ENCODE measurements at regions not wholly inside any gene's neighbourhood (a gene's known extent, or its start where the extent isn't known, plus 50 kb on each side); places are given as distances from the start of the nearest gene placed in this dataset.

- no TSS peak for BruUV-seq (replicated peaks)
- TF ChIP-seq CTCF (IDR thresholded peaks at IDR 0.05) (no peak), TCF7L2 (IDR thresholded peaks at IDR 0.05; ENCODE audit: low read depth, low read length) (no peak), POLR2AphosphoS5 (IDR thresholded peaks at IDR 0.05; ENCODE audit: low read depth, low read length) (no peak), SIN3A (IDR thresholded peaks at IDR 0.05; ENCODE audit: borderline replicate concordance, insufficient read depth, low read depth, low read length) (no peak), REST (IDR thresholded peaks at IDR 0.05; ENCODE audit: insufficient read depth in 1 of 2, low read depth in 2 of 2, low read length in 1 of 2) (no peak)
- Histone ChIP-seq H3K9me3 (ENCODE audit: control insufficient read depth, insufficient read depth, low read depth, low read length) (0 out of 2 replicates have a peak, but pooled peaks cover 3% of the 10 kb centered on the region), H3K27ac (ENCODE audit: low read length) (peak overlapping the region; percentile 39; the same call in 1 of the 2 replicates), H3K36me3 (ENCODE audit: control insufficient read depth, insufficient read depth, low read length) (no peaks in the 10 kb centered on the region), H3K4me1 (ENCODE audit: control insufficient read depth, insufficient read depth, low read length) (peaks cover 23% of the 10 kb centered on the region), H3K27me3 (ENCODE audit: control insufficient read depth, insufficient read depth, low read length) (no peaks in the 10 kb centered on the region), H3K4me3 (ENCODE audit: low read depth in 2 of 2, low read length in 2 of 2) (no peak overlapping the region)
- ChIA-PET CTCF (no interaction called here), POLR2A (no interaction called here)
- intact Hi-C loops (cut with micrococcal nuclease; ENCODE audit: unreplicated experiment) = no loop called here
- DNase-seq (ENCODE audit: low read depth, low spot score) (no peak), ATAC-seq (no peak)
- in situ Hi-C loops (cut with HindIII; ENCODE audit: low pct_unique_long_range_greater_than_20kb, low sequenced_read_pairs) = no loop called here
These were observed 83.0 kb upstream of the DCLK2 start for GRCh38 chr4:149995134-149995756.

- intact Hi-C loops (cut with micrococcal nuclease; ENCODE audit: unreplicated experiment) (no loop called here), in situ Hi-C loops (cut with HindIII; ENCODE audit: low pct_unique_long_range_greater_than_20kb, low sequenced_read_pairs) (no loop called here)
- Histone ChIP-seq H3K36me3 (ENCODE audit: control insufficient read depth, insufficient read depth, low read length) (no peaks in the 10 kb centered on the region), H3K4me1 (ENCODE audit: control insufficient read depth, insufficient read depth, low read length) (peaks cover 23% of the 10 kb centered on the region), H3K27ac (ENCODE audit: low read length) (peak overlapping the region; percentile 87), H3K9me3 (ENCODE audit: control insufficient read depth, insufficient read depth, low read depth, low read length) (0 out of 2 replicates have a peak, but pooled peaks cover 3% of the 10 kb centered on the region), H3K27me3 (ENCODE audit: control insufficient read depth, insufficient read depth, low read length) (no peaks in the 10 kb centered on the region), H3K4me3 (ENCODE audit: low read depth in 2 of 2, low read length in 2 of 2) (peak overlapping the region in 1 of 2 experiments; percentile 13; a peak in 2 of 4 replicates)
- DNase-seq (ENCODE audit: low read depth, low spot score) (peak; percentile 58), ATAC-seq (peak; percentile 93)
- POLR2A ChIA-PET = no interaction called here
- CTCF ChIA-PET = interaction anchor here (1.4 kb wide), 1 partner anchor 211 kb away, joined by 4 read pairs; no protein-coding TSS in a partner anchor
- no TSS peak for BruUV-seq (replicated peaks)
- no peak for TF ChIP-seq POLR2AphosphoS5 (IDR thresholded peaks at IDR 0.05; ENCODE audit: low read depth, low read length)
- TF ChIP-seq TCF7L2 (IDR thresholded peaks at IDR 0.05; ENCODE audit: low read depth, low read length) = peak; percentile 73
These were observed 80.3 kb upstream of the DCLK2 start for GRCh38 chr4:149997881-149998421.

All from Panc1 (cell line).